HEK293 (cell line): ENCODE measurements at regions not wholly inside any gene's neighbourhood (a gene's known extent, or its start where the extent isn't known, plus 50 kb on each side); places are given as distances from the start of the nearest gene placed in this dataset.

Experiments used
- MEIS1 ChIP-seq: sonication (generic); formaldehyde crosslinking; IDR thresholded peaks from 2 replicates; pipeline ENCODE4 v1.8.1; 2022; ENCODE audit warnings: missing genetic modification reagents, mild to moderate bottlenecking, borderline replicate concordance
- ZNF660 ChIP-seq: fragments of 450-650 bp; IDR thresholded peaks from 2 replicates; pipeline ENCODE4 v1.5.1; 2018; ENCODE audit warnings: missing biosample characterization, mild to moderate bottlenecking, missing genetic modification characterization
- ZNF747 ChIP-seq: fragments of 450-650 bp; formaldehyde crosslinking; IDR thresholded peaks from 2 replicates; pipeline ENCODE4 v1.5.1; 2016; ENCODE audit warnings: missing biosample characterization, missing genetic modification characterization

- no peak for TF ChIP-seq ZNF660 (tag by site-specific recombination)
- TF ChIP-seq ZNF747 (tag by site-specific recombination): no peak
- TF ChIP-seq MEIS1 (CRISPR knock-in tag): no peak
These were observed 484.5 kb upstream of the DAB1 start for GRCh38 chr1:57908147-57908890.
